VCaP (cell line): ENCODE measurements at regions not wholly inside any gene's neighbourhood (a gene's known extent, or its start where the extent isn't known, plus 50 kb on each side); places are given as distances from the start of the nearest gene placed in this dataset.

Experiments used
- H3K27ac ChIP-seq: fragments of 450-650 bp; 2 replicates; pipeline ENCODE4 v1.5.1; 2017
- CTCF ChIP-seq: fragments of 450-650 bp; conservative IDR thresholded peaks from 2 replicates; pipeline ENCODE4 v1.5.1; 2017; ENCODE audit warnings: mild to moderate bottlenecking, moderate library complexity

GRCh38 chr6:103142902-103143301 is 1716.8 kb downstream of the HACE1 start:
- TF ChIP-seq CTCF: no peak
- H3K27ac ChIP-seq: no peak overlapping the region

- TF ChIP-seq CTCF: no peak
- no peak overlapping the region for H3K27ac ChIP-seq
Observed at GRCh38 chr6:103140308-103141027, 1719.3 kb downstream of the HACE1 start.

GRCh38 chr6:103139377-103139776 is 1720.3 kb downstream of the HACE1 start:
- no peak for TF ChIP-seq CTCF
- no peak overlapping the region for H3K27ac ChIP-seq

- no peak overlapping the region for H3K27ac ChIP-seq
- no peak for TF ChIP-seq CTCF
Observed at GRCh38 chr6:103124471-103124870, 1731.0 kb downstream of the GRIK2 start.

- peak; percentile 91 for TF ChIP-seq CTCF
Observed at GRCh38 chr6:103122766-103123601, 1729.5 kb downstream of the GRIK2 start.

GRCh38 chr6:103119056-103119455 is 1725.5 kb downstream of the GRIK2 start:
- no peak for TF ChIP-seq CTCF
- H3K27ac ChIP-seq: no peak overlapping the region

More at GRCh38 chr6:103122766-103123601, 1729.5 kb downstream of the GRIK2 start:
- H3K27ac ChIP-seq: peak overlapping the region; percentile 26; the same call in 1 of the 2 replicates

- no peak overlapping the region for H3K27ac ChIP-seq
- TF ChIP-seq CTCF: no peak
Observed at GRCh38 chr6:103114582-103114981, 1721.1 kb downstream of the GRIK2 start.
